Suppressor macrophage treated with lipopolysaccharide for 1 hour (primary cell): ENCODE measurements at regions not wholly inside any gene's neighbourhood (a gene's known extent, or its start where the extent isn't known, plus 50 kb on each side); places are given as distances from the start of the nearest gene placed in this dataset.
A peak's percentile ranks its signal among the peaks of the same experiment; 100 is the strongest.

Experiments
- DNase-seq, 3 donors: peaks; one replicate each; pipeline ENCODE4 v3.0.0-alpha.2; 2020 to 2022

GRCh38 chr2:44879269-44880124, 62.0 kb upstream of the SIX3 start:
- DNase-seq, result no peak

- DNase-seq, result no peak
Observed at GRCh38 chr2:44880125-44880483, 61.4 kb upstream of the SIX3 start.

- DNase-seq, result no peak
Observed at GRCh38 chr2:44881856-44882255, 59.6 kb upstream of the SIX3 start.

GRCh38 chr2:44883356-44883755, 58.1 kb upstream of the SIX3 start:
- DNase-seq, result no peak

GRCh38 chr2:44884231-44884630, 57.3 kb upstream of the SIX3 start:
- no peak for DNase-seq

GRCh38 chr2:44884677-44885076, 56.8 kb upstream of the SIX3 start:
- no peak for DNase-seq

GRCh38 chr2:44886414-44886813, 55.1 kb upstream of the SIX3 start:
- no peak for DNase-seq

- peak in 1 of 3 donors; percentile 32 for DNase-seq
Observed at GRCh38 chr2:44889096-44889495, 52.4 kb upstream of the SIX3 start.
